ENCODE measurements at regions not wholly inside any gene's neighbourhood (a gene's known extent, or its start where the extent isn't known, plus 50 kb on each side); places are given as distances from the start of the nearest gene placed in this dataset.

- in situ Hi-C loops (cut with MboI; ENCODE audit: low sequenced_read_pairs) (no loop called here), dilution Hi-C loops (cut with HindIII; ENCODE audit: low sequenced_read_pairs, unreplicated experiment) (no loop called here), intact Hi-C loops (cut with micrococcal nuclease) (no loop called here)
- H3K4ac ChIP-seq (ENCODE audit: low read depth, low read length) = no peak overlapping the region
- H2BK15ac ChIP-seq (ENCODE audit: low read depth, low read length) = no peak overlapping the region
- H3K27me3 ChIP-seq (ENCODE audit: control insufficient read depth, insufficient read depth, low read length) = no peaks in the 10 kb centered on the region
- no peak overlapping the region for H2AK9ac ChIP-seq (replicated peaks; ENCODE audit: low read depth, low read length, poor library complexity)
- BruUV-seq (replicated peaks) = no TSS peak
- H2BK20ac ChIP-seq (ENCODE audit: low read depth, low read length) = no peak overlapping the region
- no peak overlapping the region for H2AK5ac ChIP-seq (ENCODE audit: low read depth, low read length)
- H3K9ac ChIP-seq (ENCODE audit: low read depth, low read length) = no peak overlapping the region
- no peak for ATAC-seq (ENCODE audit: low read depth)
- no peak overlapping the region for H3K14ac ChIP-seq (replicated peaks; ENCODE audit: low read depth, low read length)
- H3K36me3 ChIP-seq (ENCODE audit: control insufficient read depth, insufficient read depth, low read length) = no peaks in the 10 kb centered on the region
- H2AFZ ChIP-seq (replicated peaks; ENCODE audit: low read length, poor library complexity) = no peak overlapping the region
- no peak overlapping the region for H3K23ac ChIP-seq (ENCODE audit: low read depth, low read length)
- DNase-seq = no peak
- ChIA-PET POLR2A (ENCODE audit: unreplicated experiment) (no interaction called here), CTCF (no interaction called here)
- no peak overlapping the region for H3K4me3 ChIP-seq (ENCODE audit: insufficient read depth, low read depth, low read length)
- no peak overlapping the region for H2BK120ac ChIP-seq (ENCODE audit: low read depth, low read length)
- no peak overlapping the region for H2BK5ac ChIP-seq (ENCODE audit: low read depth, low read length, poor library complexity, severe bottlenecking)
- H3K9me1 ChIP-seq (ENCODE audit: insufficient read depth, low read length) = no peaks in the 10 kb centered on the region
- H3K56ac ChIP-seq (ENCODE audit: extremely low read depth, insufficient read depth, low read length) = no peak overlapping the region
- no peak overlapping the region for H4K8ac ChIP-seq (ENCODE audit: low read depth in 2 of 2, low read length in 2 of 2)
- no peak for TF ChIP-seq CHD1 (IDR thresholded peaks at IDR 0.05; ENCODE audit: low read depth, low read length)
- TF ChIP-seq NFE2L2 (IDR thresholded peaks at IDR 0.05; ENCODE audit: low read depth, low read length) = no peak
- no peak for TF ChIP-seq MXI1 (IDR thresholded peaks at IDR 0.05; ENCODE audit: borderline replicate concordance, low read depth, low read length)
- TF ChIP-seq CEBPB (IDR thresholded peaks at IDR 0.05; ENCODE audit: low read depth, low read length) = no peak
- no peak for TF ChIP-seq RAD21 (IDR thresholded peaks at IDR 0.05; ENCODE audit: low read length)
- no peak for TF ChIP-seq MAZ (IDR thresholded peaks at IDR 0.05; ENCODE audit: borderline replicate concordance, low read depth, low read length)
- no peak for TF ChIP-seq SMC3 (IDR thresholded peaks at IDR 0.05; ENCODE audit: low read depth, low read length)
- TF ChIP-seq FOS (IDR thresholded peaks at IDR 0.05; ENCODE audit: low read depth, low read length) = no peak
- no peak for TF ChIP-seq USF2 (IDR thresholded peaks at IDR 0.05; ENCODE audit: low read depth, low read length)
- TF ChIP-seq MAFK (IDR thresholded peaks at IDR 0.05; ENCODE audit: low read depth, low read length) = no peak
- no peak for TF ChIP-seq BHLHE40 (IDR thresholded peaks at IDR 0.05; ENCODE audit: low read depth, low read length)
- no peak for TF ChIP-seq RFX5 (IDR thresholded peaks at IDR 0.05; ENCODE audit: low read depth, low read length)
- TF ChIP-seq, protein P1, sequence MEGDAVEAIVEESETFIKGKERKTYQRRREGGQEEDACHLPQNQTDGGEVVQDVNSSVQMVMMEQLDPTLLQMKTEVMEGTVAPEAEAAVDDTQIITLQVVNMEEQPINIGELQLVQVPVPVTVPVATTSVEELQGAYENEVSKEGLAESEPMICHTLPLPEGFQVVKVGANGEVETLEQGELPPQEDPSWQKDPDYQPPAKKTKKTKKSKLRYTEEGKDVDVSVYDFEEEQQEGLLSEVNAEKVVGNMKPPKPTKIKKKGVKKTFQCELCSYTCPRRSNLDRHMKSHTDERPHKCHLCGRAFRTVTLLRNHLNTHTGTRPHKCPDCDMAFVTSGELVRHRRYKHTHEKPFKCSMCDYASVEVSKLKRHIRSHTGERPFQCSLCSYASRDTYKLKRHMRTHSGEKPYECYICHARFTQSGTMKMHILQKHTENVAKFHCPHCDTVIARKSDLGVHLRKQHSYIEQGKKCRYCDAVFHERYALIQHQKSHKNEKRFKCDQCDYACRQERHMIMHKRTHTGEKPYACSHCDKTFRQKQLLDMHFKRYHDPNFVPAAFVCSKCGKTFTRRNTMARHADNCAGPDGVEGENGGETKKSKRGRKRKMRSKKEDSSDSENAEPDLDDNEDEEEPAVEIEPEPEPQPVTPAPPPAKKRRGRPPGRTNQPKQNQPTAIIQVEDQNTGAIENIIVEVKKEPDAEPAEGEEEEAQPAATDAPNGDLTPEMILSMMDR (conservative IDR thresholded peaks at IDR 0.05; ENCODE audit: low read depth, low read length) = no peak
- no peak for TF ChIP-seq ELK1 (IDR thresholded peaks at IDR 0.05; ENCODE audit: borderline replicate concordance, low read depth, low read length)
- no peak for TF ChIP-seq RCOR1 (IDR thresholded peaks at IDR 0.05; ENCODE audit: insufficient replicate concordance, low read length)
- no peak for TF ChIP-seq POLR2A (IDR thresholded peaks at IDR 0.05; ENCODE audit: low read depth, low read length)
- no peak overlapping the region for H4K5ac ChIP-seq (ENCODE audit: low read depth, low read length)
- H3K4me2 ChIP-seq (ENCODE audit: low read depth, low read length) = no peak overlapping the region
- no CpG with 5 or more reads among the region's 2 CpGs for WGBS, 2 experiments (ENCODE audit: extremely low coverage in 2 of 2, insufficient read length in 1 of 2)
- no peak overlapping the region for H3K18ac ChIP-seq (ENCODE audit: low read depth, low read length)
- H3K4me1 ChIP-seq (ENCODE audit: control insufficient read depth, insufficient read depth, low read length) = no peaks in the 10 kb centered on the region
- no peaks in the 10 kb centered on the region for H4K20me1 ChIP-seq (ENCODE audit: insufficient read depth, low read length)
- H3K27ac ChIP-seq (ENCODE audit: insufficient read depth, low read length) = no peak overlapping the region
- no peaks in the 10 kb centered on the region for H3K79me1 ChIP-seq (ENCODE audit: low read depth in 1 of 2, low read length in 2 of 2)
- peaks cover 8% of the 10 kb centered on the region; the same call in 1 of the 2 replicates for H3K9me3 ChIP-seq (ENCODE audit: control insufficient read depth, insufficient read depth, low read length)
- no peak overlapping the region for H4K91ac ChIP-seq (ENCODE audit: insufficient read depth, low read depth, low read length)
Observed at GRCh38 chr2:125979886-125980285, 676.1 kb upstream of the GYPC start.

Data from IMR-90 (cell line).